ENCODE measurements at regions not wholly inside any gene's neighbourhood (a gene's known extent, or its start where the extent isn't known, plus 50 kb on each side); places are given as distances from the start of the nearest gene placed in this dataset.

- Mint-ChIP-seq H3K27me3 (ENCODE audit: unreplicated experiment) (no peaks in the 10 kb centered on the region), H3K27ac (ENCODE audit: unreplicated experiment) (no peak overlapping the region), H3K4me3 (ENCODE audit: unreplicated experiment) (no peak overlapping the region), H3K9me3 (ENCODE audit: unreplicated experiment) (no peaks in the 10 kb centered on the region), H3K36me3 (ENCODE audit: low read depth, unreplicated experiment) (no peaks in the 10 kb centered on the region), H3K4me1 (ENCODE audit: unreplicated experiment) (no peaks in the 10 kb centered on the region)
- DNase-seq (ENCODE audit: low spot score): no peak
- TF ChIP-seq CTCF (IDR thresholded peaks at IDR 0.05; ENCODE audit: unreplicated experiment): no peak
Observed at GRCh38 chr6:144757299-144757698, 472.2 kb downstream of the UTRN start.

- H3K4me3 Mint-ChIP-seq (ENCODE audit: unreplicated experiment): no peak overlapping the region
- H3K4me1 Mint-ChIP-seq (ENCODE audit: unreplicated experiment): no peaks in the 10 kb centered on the region
- H3K9me3 Mint-ChIP-seq (ENCODE audit: unreplicated experiment): no peaks in the 10 kb centered on the region
- H3K36me3 Mint-ChIP-seq (ENCODE audit: low read depth, unreplicated experiment): no peaks in the 10 kb centered on the region
- no peak for DNase-seq (ENCODE audit: low spot score)
- H3K27me3 Mint-ChIP-seq (ENCODE audit: unreplicated experiment): no peaks in the 10 kb centered on the region
- no peak overlapping the region for H3K27ac Mint-ChIP-seq (ENCODE audit: unreplicated experiment)
- TF ChIP-seq CTCF (IDR thresholded peaks at IDR 0.05; ENCODE audit: unreplicated experiment): no peak
Observed at GRCh38 chr6:144757730-144758129, 472.6 kb downstream of the UTRN start.

GRCh38 chr6:144758602-144759001 lies 473.5 kb downstream of the UTRN start:
- H3K4me1 Mint-ChIP-seq (ENCODE audit: unreplicated experiment): no peaks in the 10 kb centered on the region
- H3K36me3 Mint-ChIP-seq (ENCODE audit: low read depth, unreplicated experiment): no peaks in the 10 kb centered on the region
- no peak for DNase-seq (ENCODE audit: low spot score)
- H3K9me3 Mint-ChIP-seq (ENCODE audit: unreplicated experiment): no peaks in the 10 kb centered on the region
- no peaks in the 10 kb centered on the region for H3K27me3 Mint-ChIP-seq (ENCODE audit: unreplicated experiment)
- no peak for TF ChIP-seq CTCF (IDR thresholded peaks at IDR 0.05; ENCODE audit: unreplicated experiment)
- no peak overlapping the region for H3K27ac Mint-ChIP-seq (ENCODE audit: unreplicated experiment)
- no peak overlapping the region for H3K4me3 Mint-ChIP-seq (ENCODE audit: unreplicated experiment)

GRCh38 chr6:144762469-144762868 lies 477.3 kb downstream of the UTRN start:
- no peak for TF ChIP-seq CTCF (IDR thresholded peaks at IDR 0.05; ENCODE audit: unreplicated experiment)
- Mint-ChIP-seq H3K27ac (ENCODE audit: unreplicated experiment) (no peak overlapping the region), H3K9me3 (ENCODE audit: unreplicated experiment) (no peaks in the 10 kb centered on the region), H3K27me3 (ENCODE audit: unreplicated experiment) (peaks cover 2% of the 10 kb centered on the region), H3K4me1 (ENCODE audit: unreplicated experiment) (no peaks in the 10 kb centered on the region), H3K36me3 (ENCODE audit: low read depth, unreplicated experiment) (no peaks in the 10 kb centered on the region), H3K4me3 (ENCODE audit: unreplicated experiment) (no peak overlapping the region)
- DNase-seq (ENCODE audit: low spot score): no peak

GRCh38 chr6:144767051-144767450 lies 481.9 kb downstream of the UTRN start:
- no peak for DNase-seq (ENCODE audit: low spot score)
- Mint-ChIP-seq H3K27ac (ENCODE audit: unreplicated experiment) (no peak overlapping the region), H3K9me3 (ENCODE audit: unreplicated experiment) (no peaks in the 10 kb centered on the region), H3K36me3 (ENCODE audit: low read depth, unreplicated experiment) (no peaks in the 10 kb centered on the region), H3K4me1 (ENCODE audit: unreplicated experiment) (no peaks in the 10 kb centered on the region), H3K4me3 (ENCODE audit: unreplicated experiment) (no peak overlapping the region), H3K27me3 (ENCODE audit: unreplicated experiment) (peaks cover 2% of the 10 kb centered on the region)
- TF ChIP-seq CTCF (IDR thresholded peaks at IDR 0.05; ENCODE audit: unreplicated experiment): no peak

All from endothelial cell (in vitro differentiated cells).